Fibroblast of skin of right biceps (primary cell): ENCODE measurements at regions not wholly inside any gene's neighbourhood (a gene's known extent, or its start where the extent isn't known, plus 50 kb on each side); places are given as distances from the start of the nearest gene placed in this dataset.

Source experiments
- DNase-seq: peaks from one replicate; pipeline ENCODE4 v3.0.0-alpha.2; 2013

GRCh38 chr4:45776146-45776545 is 347.7 kb downstream of the GABRG1 start:
- no peak for DNase-seq

- no peak for DNase-seq
Measured at GRCh38 chr4:45770958-45771357, 352.9 kb downstream of the GABRG1 start.

GRCh38 chr4:45765521-45765920 is 358.3 kb downstream of the GABRG1 start:
- DNase-seq: no peak

GRCh38 chr4:45751877-45752530 is 371.9 kb downstream of the GABRG1 start:
- DNase-seq: no peak

GRCh38 chr4:45750721-45751120 is 373.1 kb downstream of the GABRG1 start:
- no peak for DNase-seq

- DNase-seq: no peak
Measured at GRCh38 chr4:45745741-45746140, 378.1 kb downstream of the GABRG1 start.

GRCh38 chr4:45741897-45742296 is 382.0 kb downstream of the GABRG1 start:
- DNase-seq: no peak

GRCh38 chr4:45732161-45732560 is 391.7 kb downstream of the GABRG1 start:
- no peak for DNase-seq

- DNase-seq: no peak
Measured at GRCh38 chr4:45716093-45716492, 407.8 kb downstream of the GABRG1 start.

- no peak for DNase-seq
Measured at GRCh38 chr4:45713996-45714395, 409.9 kb downstream of the GABRG1 start.

GRCh38 chr4:45701621-45702020 is 422.2 kb downstream of the GABRG1 start:
- no peak for DNase-seq

GRCh38 chr4:45693746-45694145 is 430.1 kb downstream of the GABRG1 start:
- DNase-seq: no peak

GRCh38 chr4:45692131-45692735 is 431.6 kb downstream of the GABRG1 start:
- DNase-seq: no peak

- DNase-seq: no peak
Measured at GRCh38 chr4:45688341-45688740, 435.5 kb downstream of the GABRG1 start.

GRCh38 chr4:45679411-45679810 is 444.4 kb downstream of the GABRG1 start:
- DNase-seq: no peak

- DNase-seq: no peak
Measured at GRCh38 chr4:45668128-45668527, 455.7 kb downstream of the GABRG1 start.

- no peak for DNase-seq
Measured at GRCh38 chr4:45663628-45664081, 460.2 kb downstream of the GABRG1 start.

GRCh38 chr4:45663003-45663402 is 460.9 kb downstream of the GABRG1 start:
- DNase-seq: peak; percentile 63

- no peak for DNase-seq
Measured at GRCh38 chr4:45661893-45662292, 462.0 kb downstream of the GABRG1 start.

GRCh38 chr4:45650545-45650944 is 473.3 kb downstream of the GABRG1 start:
- DNase-seq: no peak

- no peak for DNase-seq
Measured at GRCh38 chr4:45648846-45649245, 475.0 kb downstream of the GABRG1 start.

- DNase-seq: no peak
Measured at GRCh38 chr4:45647823-45648222, 476.0 kb downstream of the GABRG1 start.

- no peak for DNase-seq
Measured at GRCh38 chr4:45646885-45647590, 476.8 kb downstream of the GABRG1 start.

- no peak for DNase-seq
Measured at GRCh38 chr4:45640281-45640680, 483.6 kb downstream of the GABRG1 start.
